HG02571 (cell line): ENCODE measurements at regions not wholly inside any gene's neighbourhood (a gene's known extent, or its start where the extent isn't known, plus 50 kb on each side); places are given as distances from the start of the nearest gene placed in this dataset.

Experiments used
- ATAC-seq: cut with Tn5 transposase; IDR thresholded peaks from one replicate; pipeline ENCODE4 v1.9.1; 2021; ENCODE audit warnings: mild to moderate bottlenecking, moderate library complexity; ENCODE audit not compliant: unreplicated experiment

GRCh38 chr13:34294483-34295129 is 476.7 kb downstream of the RFC3 start:
- ATAC-seq: no peak

GRCh38 chr13:34300559-34300958 is 482.6 kb downstream of the RFC3 start:
- no peak for ATAC-seq

DNA sequence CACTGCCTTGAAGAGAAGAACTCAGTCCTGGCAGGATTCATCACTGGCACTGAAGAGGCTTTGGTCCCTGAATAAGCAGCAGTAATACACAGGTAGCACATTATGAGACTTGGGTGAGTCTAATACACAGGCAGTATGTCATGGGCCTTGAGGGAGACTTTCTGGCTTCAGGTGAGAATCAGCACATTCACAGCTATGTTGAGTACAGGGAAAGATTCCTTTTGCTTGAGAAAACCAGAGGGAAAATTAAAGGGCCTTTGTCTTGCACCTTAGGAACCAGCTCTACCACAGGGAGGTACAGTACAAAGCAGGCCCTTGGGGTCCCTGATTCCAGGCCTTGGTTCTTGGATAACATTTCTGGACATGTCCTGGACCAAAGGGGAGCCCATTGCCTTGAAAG is 484.6 kb downstream of the RFC3 start:
- no peak for ATAC-seq

GRCh38 chr13:34303346-34303745 is 485.4 kb downstream of the RFC3 start:
- no peak for ATAC-seq

DNA sequence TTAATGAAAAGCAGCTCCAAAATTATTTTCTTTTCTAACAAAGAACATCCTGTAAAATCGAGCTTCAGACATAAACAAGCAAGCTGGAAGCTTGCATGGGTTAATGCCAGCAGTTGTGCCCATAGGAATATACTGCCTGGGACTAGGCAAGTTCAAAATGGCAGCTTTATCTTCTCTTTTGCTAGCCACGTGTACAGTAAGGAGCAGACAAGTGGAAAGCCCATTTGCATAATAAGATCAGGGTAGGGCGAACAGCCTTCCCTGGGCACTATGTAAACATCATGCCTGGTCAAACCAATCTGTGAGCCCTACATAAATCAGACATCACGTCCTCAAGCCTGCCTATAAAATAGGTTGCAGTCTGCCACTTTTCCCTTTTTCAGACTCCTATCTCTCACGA is 489.7 kb downstream of the RFC3 start:
- no peak for ATAC-seq

DNA sequence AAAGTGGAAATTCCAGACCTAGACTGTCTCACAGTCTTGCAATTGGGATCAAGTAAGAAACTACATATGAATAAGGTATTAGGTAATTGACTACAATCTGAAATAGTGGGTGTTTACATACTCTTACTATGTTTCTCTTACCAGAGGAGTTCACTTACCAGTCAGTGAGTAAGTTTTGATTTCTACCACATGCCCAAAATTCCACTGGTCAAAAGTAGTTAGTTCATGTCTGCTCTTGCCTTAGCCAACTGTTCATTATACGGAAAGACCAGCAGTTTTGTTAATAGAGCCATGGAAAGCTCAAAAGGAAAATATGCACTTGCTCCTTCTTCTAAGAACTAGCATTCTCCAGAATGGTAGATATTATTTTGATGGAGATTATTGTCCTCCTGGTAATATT is 490.8 kb downstream of the RFC3 start:
- ATAC-seq: no peak

GRCh38 chr13:34310539-34310938 is 492.6 kb downstream of the RFC3 start:
- no peak for ATAC-seq

DNA sequence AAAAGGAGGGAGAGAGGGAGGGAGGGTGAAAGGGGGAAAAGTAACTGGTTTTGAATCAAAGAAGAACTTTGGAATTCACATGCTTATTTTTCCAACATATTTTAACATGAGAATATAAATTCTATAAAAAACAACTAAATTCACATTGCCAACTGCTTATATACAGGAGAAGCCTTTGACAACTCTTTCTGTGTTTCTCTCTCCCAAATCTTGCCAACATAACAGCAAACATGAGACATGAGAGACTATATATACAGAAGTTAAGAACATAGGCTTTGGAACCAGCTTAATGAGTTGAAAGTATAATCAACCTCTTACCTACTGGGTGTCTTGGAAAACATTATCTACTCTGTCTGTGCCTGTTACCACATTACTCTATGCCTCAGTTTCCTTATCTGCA is 493.3 kb downstream of the RFC3 start:
- no peak for ATAC-seq

- no peak for ATAC-seq
Observed at GRCh38 chr13:34312578-34312977, 494.6 kb downstream of the RFC3 start.

GRCh38 chr13:34320084-34320483 is 502.1 kb downstream of the RFC3 start:
- ATAC-seq: no peak

DNA sequence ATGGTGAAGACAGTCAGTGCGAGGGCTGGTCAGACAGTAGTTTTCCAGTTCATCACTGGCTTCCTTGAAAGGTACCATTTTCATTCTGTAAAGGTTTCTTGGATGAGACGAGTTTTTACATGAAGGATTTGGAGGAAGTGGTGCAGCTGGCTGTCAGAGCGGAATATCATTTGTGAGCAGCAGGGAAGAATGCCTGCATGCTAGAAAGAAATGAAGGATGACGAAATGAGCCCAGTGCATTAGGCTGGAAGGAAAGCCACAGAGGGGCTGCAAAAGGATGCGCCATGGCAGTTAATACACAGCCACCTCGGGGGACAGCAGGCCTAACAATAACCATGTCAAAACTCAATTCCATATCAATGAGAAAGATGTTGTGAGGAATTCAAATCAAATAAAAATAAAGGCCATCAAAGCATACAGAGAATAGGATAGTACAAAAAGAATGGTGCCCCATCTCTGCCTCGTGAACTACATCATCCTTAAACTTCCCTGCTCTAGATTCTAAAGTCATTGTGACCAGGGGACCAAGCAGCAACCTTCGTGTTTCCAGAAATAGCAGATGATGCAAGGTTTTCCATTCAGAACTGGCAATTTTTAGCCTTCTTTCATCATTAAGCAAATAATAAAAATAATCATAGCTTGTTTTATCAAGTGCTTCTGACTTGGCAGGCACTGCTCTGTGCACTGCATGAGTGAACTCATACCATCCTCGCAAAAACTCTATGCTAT is 504.2 kb downstream of the RFC3 start:
- ATAC-seq: no peak

GRCh38 chr13:34322743-34323074 is 504.8 kb downstream of the RFC3 start:
- ATAC-seq: no peak

DNA sequence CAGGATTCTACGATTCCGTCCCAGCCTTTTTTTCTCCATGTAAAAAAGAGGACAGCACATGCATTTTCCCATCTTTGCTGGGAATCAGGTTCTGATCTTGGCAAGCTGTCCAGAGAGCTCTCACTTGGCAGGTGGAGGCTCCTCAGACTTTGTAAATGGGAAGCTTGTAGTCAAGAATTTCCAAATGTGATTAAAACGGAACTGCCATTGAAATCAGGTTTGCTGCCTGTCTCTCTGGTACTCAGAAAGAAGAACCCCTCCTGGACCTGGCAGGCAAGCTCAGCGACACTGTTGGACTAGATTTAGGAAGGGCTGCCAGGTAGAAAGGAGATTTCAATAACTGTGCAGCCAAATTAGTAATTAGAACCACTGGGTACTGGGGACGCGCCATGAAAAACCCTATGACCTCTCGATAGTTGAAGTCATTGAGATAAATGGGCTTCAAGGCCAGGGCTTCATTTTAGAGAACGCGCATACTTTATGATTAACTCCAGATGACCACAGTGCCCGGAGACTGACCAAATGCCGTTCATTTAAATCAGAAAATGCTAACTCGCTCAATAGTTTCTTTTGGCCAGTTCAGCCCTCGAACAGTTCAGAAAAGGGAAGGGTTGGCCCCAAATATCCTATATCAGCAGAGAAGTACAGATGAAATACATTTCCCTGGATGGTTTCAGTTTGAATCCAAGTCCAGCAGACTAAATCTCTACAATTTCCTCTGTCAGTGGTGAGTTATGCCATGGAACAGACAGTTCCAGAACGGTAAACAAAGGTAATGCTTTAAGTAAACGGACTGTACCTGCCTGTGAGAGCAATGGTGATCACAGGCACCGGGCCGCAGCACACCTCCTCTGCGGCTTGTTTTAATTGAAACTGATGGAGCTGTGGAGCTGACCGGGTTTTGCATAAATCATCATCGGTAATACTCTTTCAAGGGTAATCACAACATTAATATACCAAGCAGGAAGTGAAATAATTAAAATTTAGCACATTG is 517.4 kb downstream of the RFC3 start:
- no peak for ATAC-seq

GRCh38 chr13:34338102-34338501 is 520.2 kb downstream of the RFC3 start:
- ATAC-seq: no peak

- ATAC-seq: no peak
Observed at GRCh38 chr13:34340534-34340933, 522.6 kb downstream of the RFC3 start.

- no peak for ATAC-seq
Observed at GRCh38 chr13:34343413-34343940, 525.5 kb downstream of the RFC3 start.

- no peak for ATAC-seq
Observed at GRCh38 chr13:34344816-34345215, 526.9 kb downstream of the RFC3 start.

- ATAC-seq: no peak
Observed at GRCh38 chr13:34345258-34345965, 527.5 kb downstream of the RFC3 start.

DNA sequence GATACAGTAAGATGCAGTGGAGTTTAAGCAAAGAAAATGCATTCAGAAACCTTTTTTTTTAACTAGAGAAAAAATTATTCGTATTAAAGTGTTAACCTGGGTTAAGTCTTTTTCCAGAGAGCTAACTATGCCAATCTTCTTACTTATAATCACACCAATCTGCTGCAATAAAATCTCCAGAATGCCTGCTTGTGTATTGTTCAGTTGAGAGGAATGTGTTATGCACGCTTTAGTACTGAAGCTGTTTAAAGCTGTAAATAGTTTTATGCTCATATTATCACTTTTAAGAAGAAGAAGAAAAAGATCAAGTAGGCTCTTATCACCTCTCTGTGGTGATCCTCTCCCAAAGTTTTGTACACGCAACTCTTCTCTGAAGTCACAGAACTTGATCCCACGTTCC is 528.7 kb downstream of the RFC3 start:
- no peak for ATAC-seq

DNA sequence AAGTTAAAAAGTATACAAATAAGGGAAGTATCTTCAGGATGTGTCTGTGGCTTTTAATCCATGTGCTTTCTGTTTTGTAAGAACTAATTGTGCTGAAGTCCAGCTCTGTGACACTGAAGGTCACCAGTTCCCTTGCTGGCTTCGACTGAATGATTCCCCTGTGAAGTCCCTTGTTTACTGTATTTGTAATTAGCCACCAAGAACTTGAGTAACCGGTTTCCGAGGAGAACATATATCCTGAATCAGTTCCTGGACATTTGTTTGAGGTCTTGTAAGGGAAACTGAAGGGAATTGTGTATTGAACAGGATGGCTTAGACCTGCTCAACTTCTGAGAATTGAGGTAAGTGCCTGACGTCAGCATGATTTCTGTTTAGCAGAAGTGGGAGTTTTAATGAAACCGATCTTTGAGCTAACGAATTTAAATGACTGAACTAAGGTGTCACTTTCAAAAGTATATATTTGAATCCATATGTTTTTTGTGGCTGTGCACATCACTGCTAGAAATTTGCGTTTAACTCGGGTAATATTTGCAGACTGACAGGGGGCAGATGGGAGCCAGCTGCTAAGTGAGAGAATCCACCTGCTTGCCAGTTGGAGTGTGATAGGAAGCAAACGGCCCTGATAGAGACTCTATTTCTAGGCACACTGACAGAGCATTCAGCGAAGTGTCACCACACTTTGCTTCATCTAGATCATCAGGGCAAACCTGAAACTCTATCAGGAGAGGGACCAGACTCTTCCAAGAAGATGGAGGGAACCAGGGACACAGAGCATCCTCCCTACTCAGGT is 530.0 kb downstream of the RFC3 start:
- no peak for ATAC-seq
